H4 (cell line): ENCODE measurements at regions not wholly inside any gene's neighbourhood (a gene's known extent, or its start where the extent isn't known, plus 50 kb on each side); places are given as distances from the start of the nearest gene placed in this dataset.

ENCODE experiments used
- DNase-seq: peaks from one replicate; pipeline ENCODE4 v3.0.0-alpha.2; 2015; ENCODE audit warnings: low spot score

DNA sequence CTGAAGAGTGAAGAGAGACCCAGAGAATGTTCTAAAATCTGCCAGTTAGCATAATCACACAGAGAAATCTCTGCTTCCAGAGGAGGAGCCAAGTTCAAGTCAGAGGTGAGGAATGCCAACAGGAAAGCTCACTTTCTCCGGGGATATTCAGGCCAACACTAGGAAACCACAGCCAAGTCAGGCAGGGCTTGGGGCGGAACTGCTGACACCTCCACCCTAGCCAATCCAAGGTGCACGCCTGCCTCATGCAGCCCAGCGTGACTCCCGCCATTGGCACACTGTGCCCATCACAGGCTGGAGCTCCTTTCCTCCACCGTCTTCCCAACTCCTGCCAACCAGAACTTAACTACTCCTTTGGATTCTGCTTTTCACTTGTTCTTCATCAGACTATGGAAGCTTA is 374.3 kb upstream of the CCDC196 start:
- no peak for DNase-seq

- no peak for DNase-seq
Measured at GRCh38 chr14:66114071-66114470, 372.1 kb upstream of the CCDC196 start.

GRCh38 chr14:66115740-66116502 is 370.2 kb upstream of the CCDC196 start:
- DNase-seq: no peak

DNA sequence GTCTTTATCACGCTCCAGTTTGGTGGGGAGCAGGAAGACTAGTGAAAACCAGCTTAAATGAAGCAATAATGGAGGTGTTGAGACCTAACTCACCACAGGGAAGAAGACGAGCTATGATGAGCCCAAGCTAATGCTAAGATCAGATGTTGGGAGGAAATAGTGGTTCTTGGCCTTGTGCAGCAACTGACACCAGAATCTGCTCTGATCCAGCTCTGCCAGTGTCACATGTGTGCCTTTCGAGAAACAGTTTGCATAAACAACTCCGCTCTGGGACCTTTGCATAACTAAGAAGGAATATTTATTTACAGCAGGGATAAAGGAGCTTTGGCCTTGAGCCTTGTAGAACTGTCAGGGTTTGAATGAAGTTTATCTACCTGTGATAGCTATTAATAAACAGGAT is 369.4 kb upstream of the CCDC196 start:
- DNase-seq: no peak

DNA sequence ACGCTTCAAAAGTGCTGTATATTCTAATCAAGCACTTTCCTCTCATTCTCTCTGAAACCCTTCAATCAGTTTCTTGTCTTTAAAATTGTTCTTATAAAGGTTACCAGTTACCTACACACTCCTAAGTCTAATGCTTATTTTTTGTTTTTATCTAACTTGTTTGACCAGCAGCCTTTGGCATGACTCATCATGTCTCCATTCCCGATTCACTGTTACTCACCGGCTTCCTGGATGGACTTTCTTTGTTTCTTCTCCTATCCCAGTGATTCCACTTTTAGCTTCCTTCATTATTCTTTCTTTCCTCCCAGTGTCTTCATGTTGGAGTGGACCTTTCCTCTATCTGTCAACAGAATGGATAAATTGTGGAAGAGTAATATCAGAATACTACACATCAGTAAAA is 368.6 kb upstream of the CCDC196 start:
- DNase-seq: peak; percentile 35

DNA sequence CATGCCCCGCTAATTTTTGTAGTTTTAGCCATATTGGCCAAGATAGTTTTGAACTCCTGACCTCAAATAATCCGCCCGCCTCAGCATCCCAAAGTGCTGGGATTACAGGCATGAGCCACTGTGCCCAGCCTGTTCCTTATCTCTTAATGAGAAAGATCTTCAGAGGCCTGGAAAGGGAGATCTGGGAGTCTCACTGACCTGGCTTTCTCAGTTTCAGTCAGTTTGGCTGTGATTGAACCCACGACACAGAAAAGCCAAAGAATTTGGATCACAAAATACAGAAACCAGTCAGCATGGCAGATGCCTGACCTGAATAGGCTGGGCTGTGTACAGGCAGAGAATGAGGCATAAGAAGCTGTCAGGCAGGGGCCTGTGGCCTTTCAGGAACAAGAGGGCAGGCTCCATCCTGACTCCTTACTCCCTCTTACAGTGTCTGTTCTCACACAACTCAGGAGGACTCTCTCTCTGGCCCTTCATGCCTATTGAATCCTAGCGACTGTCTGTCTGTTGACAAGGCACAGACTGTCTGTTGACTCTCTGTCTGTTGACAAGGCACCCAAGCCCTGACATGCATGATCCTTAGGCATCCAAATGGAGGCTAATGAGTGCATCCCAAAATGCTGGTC is 366.5 kb upstream of the CCDC196 start:
- DNase-seq: no peak

DNA sequence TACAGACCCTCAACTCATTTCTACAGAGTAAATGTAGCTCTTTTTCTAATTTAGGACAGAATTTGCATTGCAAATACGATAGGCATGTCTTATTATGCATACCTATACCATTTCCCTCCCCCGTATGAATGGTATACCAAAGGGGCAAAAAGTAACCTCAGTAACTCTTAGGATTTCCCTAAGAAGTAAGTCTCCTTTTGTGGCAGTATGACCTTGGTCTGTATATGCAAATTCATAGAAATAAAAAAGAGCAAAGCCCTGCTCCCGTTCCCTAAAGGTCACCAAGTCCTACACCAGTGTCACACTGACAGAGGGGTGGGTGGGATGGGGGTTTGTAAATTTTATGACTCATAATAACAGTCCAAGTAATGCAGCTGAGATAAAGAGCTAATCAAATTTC is 365.8 kb upstream of the CCDC196 start:
- no peak for DNase-seq

- DNase-seq: no peak
Measured at GRCh38 chr14:66121859-66122258, 364.3 kb upstream of the CCDC196 start.

DNA sequence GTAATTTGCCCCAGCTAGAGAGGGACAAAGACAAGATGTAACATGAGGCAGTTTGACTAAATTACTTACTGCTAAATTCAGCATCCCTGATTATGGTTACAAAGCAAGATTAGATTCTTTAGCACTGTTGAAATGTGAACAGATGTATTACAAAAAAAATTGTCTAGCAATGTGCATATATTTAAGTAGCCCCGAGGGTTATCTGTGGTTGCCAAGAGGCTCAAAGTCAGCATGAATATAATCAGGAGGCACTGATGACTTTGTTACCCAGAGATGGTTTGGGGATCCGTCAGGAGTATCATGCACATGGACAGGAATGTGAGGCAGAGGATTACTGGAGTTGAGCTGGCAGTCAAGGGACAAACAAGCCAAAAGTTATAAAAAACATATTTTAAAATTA is 356.9 kb upstream of the CCDC196 start:
- no peak for DNase-seq

DNA sequence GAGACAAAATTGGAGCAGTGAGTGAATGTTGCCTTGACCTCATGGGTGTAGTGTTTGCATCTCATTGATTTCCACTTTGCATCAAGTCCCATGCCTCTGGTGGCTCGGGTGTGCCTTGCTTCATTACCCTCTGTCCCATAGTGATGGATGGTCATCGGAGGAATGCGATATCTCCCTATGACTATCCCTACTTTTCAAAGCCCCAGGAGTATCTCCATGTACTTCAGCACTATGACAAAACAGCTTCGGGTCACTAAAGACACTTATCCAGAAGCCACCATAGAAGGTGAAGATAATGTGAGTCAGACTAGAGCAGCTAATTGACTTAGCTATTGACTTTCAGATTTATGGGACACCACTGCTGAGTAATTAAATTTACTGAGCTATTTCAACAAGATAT is 355.1 kb upstream of the CCDC196 start:
- DNase-seq: no peak

- DNase-seq: no peak
Measured at GRCh38 chr14:66133666-66134065, 352.5 kb upstream of the CCDC196 start.

GRCh38 chr14:66135831-66136230 is 350.3 kb upstream of the CCDC196 start:
- DNase-seq: no peak

DNA sequence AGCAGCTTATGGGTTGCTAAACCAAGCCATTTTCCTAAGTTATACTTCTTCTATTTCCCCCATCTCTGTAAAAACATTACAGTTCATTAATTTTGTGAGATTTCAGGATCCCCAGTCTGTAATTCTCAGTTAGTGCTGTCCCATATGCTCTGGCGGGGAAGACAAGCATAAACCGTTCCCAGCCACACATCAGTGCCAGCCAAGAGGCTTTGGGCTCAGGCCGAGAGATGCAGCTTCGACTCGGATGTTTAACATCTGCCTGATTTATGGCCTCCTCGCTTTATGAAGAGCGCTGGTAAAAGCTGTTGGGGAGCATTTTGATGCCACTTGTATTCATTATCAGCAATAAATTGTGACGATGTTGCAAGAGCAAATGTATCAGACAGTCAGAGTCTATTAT is 349.1 kb upstream of the CCDC196 start:
- no peak for DNase-seq

DNA sequence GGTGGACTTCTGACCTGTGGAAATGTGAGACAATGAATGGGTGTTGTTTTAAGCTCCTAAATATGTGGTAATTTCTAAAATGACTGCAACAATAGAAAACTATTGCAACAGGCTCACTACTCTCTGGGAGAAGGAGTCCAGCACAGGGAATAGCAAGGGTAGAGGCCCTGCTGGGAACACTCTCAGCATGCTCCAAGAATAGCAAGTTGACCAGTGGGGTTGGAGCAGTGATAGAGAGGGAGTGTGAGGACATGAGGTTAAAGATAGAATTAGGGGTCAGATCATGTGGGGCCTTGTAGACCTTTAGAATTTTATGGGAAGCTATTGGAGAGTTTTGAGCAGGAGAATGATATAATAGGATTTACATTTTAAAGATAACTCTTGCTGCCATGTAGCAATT is 346.7 kb upstream of the CCDC196 start:
- DNase-seq: no peak

- no peak for DNase-seq
Measured at GRCh38 chr14:66140213-66140918, 345.8 kb upstream of the CCDC196 start.

GRCh38 chr14:66140963-66141362 is 345.2 kb upstream of the CCDC196 start:
- no peak for DNase-seq

- DNase-seq: no peak
Measured at GRCh38 chr14:66141733-66142132, 344.4 kb upstream of the CCDC196 start.

GRCh38 chr14:66143387-66144112 is 342.6 kb upstream of the CCDC196 start:
- no peak for DNase-seq

DNA sequence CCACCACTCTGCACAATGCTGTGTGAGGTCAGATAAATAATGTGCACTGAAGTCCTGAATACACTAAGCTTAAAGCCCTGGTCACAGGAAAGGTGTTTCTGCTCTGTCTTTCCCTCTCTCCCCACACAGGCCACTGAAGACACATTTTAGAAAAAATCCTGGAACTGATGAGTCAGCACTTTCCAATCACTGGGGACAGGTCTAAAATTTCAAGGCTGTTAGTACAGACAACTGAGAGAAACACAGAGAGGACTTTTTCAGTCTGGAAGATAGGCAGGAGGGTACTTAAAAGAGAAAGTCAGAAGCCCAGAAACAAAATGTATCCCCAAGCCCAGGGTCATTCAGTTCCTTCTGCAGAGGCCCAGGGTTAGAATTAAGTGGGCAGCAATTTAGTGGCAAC is 333.9 kb upstream of the CCDC196 start:
- DNase-seq: no peak

DNA sequence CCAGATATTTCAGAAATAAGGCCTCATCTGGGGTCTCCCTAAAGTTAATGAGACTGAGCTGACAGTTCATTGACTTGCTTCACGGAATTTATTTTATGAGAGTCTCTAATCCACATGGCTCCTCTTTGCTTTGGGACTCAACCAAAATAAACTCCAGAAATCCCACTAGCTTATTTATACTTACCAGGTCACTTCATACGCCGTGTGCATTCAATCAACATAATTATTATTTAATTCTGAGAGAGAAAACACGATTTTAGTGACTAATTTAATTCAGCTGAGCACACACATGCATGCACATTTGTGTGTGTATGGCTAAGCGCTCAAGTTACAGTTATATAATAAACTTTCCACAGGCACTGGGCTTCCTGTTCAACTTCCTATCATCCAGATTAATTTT is 333.4 kb upstream of the CCDC196 start:
- DNase-seq: no peak

GRCh38 chr14:66163023-66163422 is 323.1 kb upstream of the CCDC196 start:
- DNase-seq: no peak

DNA sequence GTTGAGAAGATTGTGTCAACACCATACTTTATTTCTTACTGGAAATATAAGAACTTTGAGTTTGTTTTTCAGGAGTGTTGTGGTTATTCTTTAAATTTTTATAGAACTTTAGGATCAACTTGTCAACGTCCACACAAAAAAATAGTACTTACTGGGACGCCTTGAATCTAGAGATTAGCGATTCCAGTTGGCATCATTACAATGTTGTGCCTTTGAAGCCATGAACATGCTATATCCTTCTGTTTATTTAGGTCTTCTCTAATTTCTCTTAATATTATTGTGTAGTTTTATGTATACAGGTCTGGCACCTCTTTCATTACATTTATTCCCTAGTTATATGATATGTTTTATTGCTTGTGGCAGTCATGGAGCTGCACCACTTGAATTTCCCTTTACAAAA is 320.8 kb upstream of the CCDC196 start:
- no peak for DNase-seq
